A673 (cell line): ENCODE measurements at regions not wholly inside any gene's neighbourhood (a gene's known extent, or its start where the extent isn't known, plus 50 kb on each side); places are given as distances from the start of the nearest gene placed in this dataset.

Experiments used
- BruUV-seq: library from RNA; stranded (reverse); fragments of 400-500 nt; replicated peaks from 2 replicates; lab custom pipeline; 2021; lab: Mats Ljungman, UMichigan
- CTCF ChIA-PET: fragments of 300-600 bp; sonication (Branson Sonifier 250); formaldehyde crosslinking; loops from one replicate; lab custom pipeline; 2022; ENCODE audit warnings: antibody characterized with exemption; lab: Charles Lee
- POLR2A ChIA-PET: fragments of 300-600 bp; sonication (Branson Sonifier 250); formaldehyde crosslinking; loops from one replicate; lab custom pipeline; 2022; ENCODE audit warnings: antibody characterized with exemption; ENCODE audit not compliant: low non-redundant PET; lab: Charles Lee
- DNase-seq: peaks from one replicate; pipeline ENCODE4 v3.0.0-alpha.2; 2015; ENCODE audit warnings: low spot score
- H3K27ac ChIP-seq: fragments of 200-600 bp; sonication (generic); 2 replicates; pipeline ENCODE4 v1.5.1; 2016; ENCODE audit warnings: mixed run types, low read depth, mild to moderate bottlenecking, mixed read lengths, antibody characterized with exemption, low read length; ENCODE audit not compliant: poor library complexity, severe bottlenecking
- H3K27me3 ChIP-seq: fragments of 200-600 bp; sonication (generic); replicated peaks from 2 replicates; pipeline ENCODE4 v1.6.1; 2017; ENCODE audit warnings: mixed run types, low read depth, mild to moderate bottlenecking, mixed read lengths, antibody characterized with exemption, low read length; ENCODE audit not compliant: insufficient read depth, poor library complexity
- H3K36me3 ChIP-seq: fragments of 200-600 bp; sonication (generic); 2 replicates; pipeline ENCODE4 v1.6.1; 2016; ENCODE audit warnings: mixed run types, mild to moderate bottlenecking, mixed read lengths, antibody characterized with exemption, low read length; ENCODE audit not compliant: insufficient read depth, poor library complexity, severe bottlenecking
- H3K4me1 ChIP-seq: fragments of 200-600 bp; sonication (generic); 2 replicates; pipeline ENCODE4 v1.6.1; 2017; ENCODE audit warnings: mixed run types, mild to moderate bottlenecking, mixed read lengths, antibody characterized with exemption, low read length; ENCODE audit not compliant: insufficient read depth, poor library complexity, severe bottlenecking
- H3K4me3 ChIP-seq: fragments of 200-600 bp; sonication (generic); 2 replicates; pipeline ENCODE4 v1.5.1; 2016; ENCODE audit warnings: low read depth, mixed run types, mild to moderate bottlenecking, mixed read lengths, low read length; ENCODE audit not compliant: poor library complexity, severe bottlenecking
- H3K9me3 ChIP-seq: fragments of 200-600 bp; sonication (generic); 2 replicates; pipeline ENCODE4 v1.6.1; 2016; ENCODE audit warnings: mixed run types, low read depth, mild to moderate bottlenecking, mixed read lengths, antibody characterized with exemption, low read length; ENCODE audit not compliant: poor library complexity, severe bottlenecking
- EZH2 ChIP-seq: fragments of 200-600 bp; sonication (generic); IDR thresholded peaks from 2 replicates; pipeline ENCODE4 v1.6.1; 2017; ENCODE audit warnings: borderline replicate concordance, low read depth, mild to moderate bottlenecking, mixed read lengths, antibody characterized with exemption, low read length; ENCODE audit not compliant: poor library complexity, severe bottlenecking
- intact Hi-C: fragments of 100-400 bp; cut with micrococcal nuclease; formaldehyde crosslinking; loops from one replicate; pipeline ENCODE4 v1.10.0; 2022; ENCODE audit not compliant: unreplicated experiment
- TF ChIP-seq, protein P1 (sequence below): fragments of 300-800, 200-600 bp; sonication (generic); conservative IDR thresholded peaks from 2 replicates; pipeline ENCODE4 v1.5.1; 2017; ENCODE audit warnings: low read depth, mild to moderate bottlenecking, antibody characterized with exemption, low read length, moderate library complexity, mixed read lengths

DNA sequence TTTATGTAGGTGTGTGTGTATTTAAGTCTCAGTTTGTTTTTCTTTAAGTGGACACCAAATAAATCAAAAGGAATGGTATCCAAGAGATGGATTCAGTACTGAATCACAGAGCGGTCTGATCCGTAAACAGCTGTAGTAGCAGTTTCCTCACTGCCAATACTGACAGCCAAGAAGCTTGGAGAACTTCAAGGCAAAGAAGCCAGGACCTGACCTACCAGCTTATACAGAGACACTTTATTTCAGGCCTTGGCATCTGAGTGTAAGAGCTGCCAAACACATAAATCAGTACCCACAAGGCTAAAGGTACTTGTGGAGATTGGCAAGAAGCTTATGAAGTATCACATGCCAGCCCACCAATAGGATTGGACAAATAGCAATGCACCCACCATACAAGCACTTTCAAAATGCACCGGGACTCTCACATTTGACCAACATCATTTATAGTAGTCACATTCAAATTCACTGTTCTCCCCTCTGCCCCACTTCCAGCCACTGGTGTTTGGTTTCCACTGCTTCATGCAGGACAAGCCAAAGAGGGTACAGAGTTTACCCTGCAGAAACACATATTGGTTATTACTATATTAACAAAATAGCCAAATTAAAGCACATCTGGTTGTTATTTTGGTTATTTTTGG is 357.9 kb downstream of the KLF12 start:
- CTCF ChIA-PET = no interaction called here
- DNase-seq = no peak
- TF ChIP-seq, protein P1, sequence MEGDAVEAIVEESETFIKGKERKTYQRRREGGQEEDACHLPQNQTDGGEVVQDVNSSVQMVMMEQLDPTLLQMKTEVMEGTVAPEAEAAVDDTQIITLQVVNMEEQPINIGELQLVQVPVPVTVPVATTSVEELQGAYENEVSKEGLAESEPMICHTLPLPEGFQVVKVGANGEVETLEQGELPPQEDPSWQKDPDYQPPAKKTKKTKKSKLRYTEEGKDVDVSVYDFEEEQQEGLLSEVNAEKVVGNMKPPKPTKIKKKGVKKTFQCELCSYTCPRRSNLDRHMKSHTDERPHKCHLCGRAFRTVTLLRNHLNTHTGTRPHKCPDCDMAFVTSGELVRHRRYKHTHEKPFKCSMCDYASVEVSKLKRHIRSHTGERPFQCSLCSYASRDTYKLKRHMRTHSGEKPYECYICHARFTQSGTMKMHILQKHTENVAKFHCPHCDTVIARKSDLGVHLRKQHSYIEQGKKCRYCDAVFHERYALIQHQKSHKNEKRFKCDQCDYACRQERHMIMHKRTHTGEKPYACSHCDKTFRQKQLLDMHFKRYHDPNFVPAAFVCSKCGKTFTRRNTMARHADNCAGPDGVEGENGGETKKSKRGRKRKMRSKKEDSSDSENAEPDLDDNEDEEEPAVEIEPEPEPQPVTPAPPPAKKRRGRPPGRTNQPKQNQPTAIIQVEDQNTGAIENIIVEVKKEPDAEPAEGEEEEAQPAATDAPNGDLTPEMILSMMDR = no peak
- no peak for TF ChIP-seq EZH2
- POLR2A ChIA-PET = no interaction called here
- Histone ChIP-seq H3K36me3 (no peaks in the 10 kb centered on the region), H3K27me3 (no peaks in the 10 kb centered on the region), H3K4me3 (no peak overlapping the region), H3K9me3 (no peaks in the 10 kb centered on the region), H3K27ac (no peak overlapping the region), H3K4me1 (peaks cover 6% of the 10 kb centered on the region)
- intact Hi-C loops = no loop called here
- no TSS peak for BruUV-seq

DNA sequence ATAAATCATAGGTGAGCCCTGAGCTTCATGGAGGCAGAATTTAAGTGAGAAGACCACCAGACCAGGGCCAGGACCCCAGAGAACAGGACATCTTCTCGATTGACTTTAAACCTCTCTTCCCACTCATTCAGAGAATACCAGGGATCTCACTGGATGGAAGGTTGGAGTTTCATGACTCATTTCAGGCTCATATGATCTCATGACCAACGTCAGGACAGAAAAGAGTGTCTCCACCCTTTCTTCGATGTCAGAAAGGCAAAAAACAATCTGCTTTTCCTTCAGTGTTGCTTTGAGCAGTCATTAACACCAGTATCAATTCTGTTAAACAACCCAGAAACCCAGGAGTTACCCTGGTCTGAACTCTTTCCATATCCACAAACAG is 361.0 kb downstream of the KLF12 start:
- Histone ChIP-seq H3K9me3 (no peaks in the 10 kb centered on the region), H3K36me3 (no peaks in the 10 kb centered on the region), H3K4me1 (peaks cover 3% of the 10 kb centered on the region), H3K4me3 (no peak overlapping the region), H3K27ac (no peak overlapping the region), H3K27me3 (no peaks in the 10 kb centered on the region)
- no peak for DNase-seq
- ChIA-PET CTCF (no interaction called here), POLR2A (no interaction called here)
- intact Hi-C loops = no loop called here
- BruUV-seq = no TSS peak
- no peak for TF ChIP-seq EZH2
- TF ChIP-seq, protein P1 = no peak

DNA sequence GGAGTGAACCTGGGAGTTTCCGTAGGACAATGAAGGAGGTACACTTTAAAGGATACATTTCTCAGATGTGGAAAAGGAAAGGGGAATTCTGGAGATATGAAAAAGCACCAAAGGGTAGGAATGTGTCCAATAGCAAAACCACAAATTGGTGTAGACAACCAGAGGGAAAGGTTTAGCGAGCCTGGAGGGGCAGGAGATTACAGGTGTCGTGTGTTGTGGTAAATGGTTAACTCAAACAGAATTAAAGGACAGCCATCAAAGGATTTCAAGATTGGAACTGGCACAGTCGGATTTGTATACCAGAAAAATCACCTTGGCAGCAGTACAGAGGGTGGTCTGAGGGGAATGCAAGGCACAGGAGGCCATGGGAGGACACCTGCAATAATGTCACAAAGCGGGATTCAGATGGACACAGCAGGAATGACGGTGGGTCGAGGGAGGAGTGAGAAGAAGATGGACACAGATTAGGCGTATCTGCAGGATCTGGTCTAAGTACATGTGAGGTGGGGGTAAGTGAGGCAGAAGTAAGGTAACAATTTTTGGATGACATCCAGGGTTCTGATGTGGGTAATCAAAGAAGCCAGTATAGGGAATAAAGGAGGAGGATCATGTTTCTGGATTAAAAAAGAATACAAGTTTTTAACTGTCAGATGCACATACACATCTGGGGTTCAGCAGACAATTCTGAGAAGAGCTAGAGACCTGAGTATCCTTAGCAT is 361.6 kb downstream of the KLF12 start:
- Histone ChIP-seq H3K4me3 (no peak overlapping the region), H3K36me3 (no peaks in the 10 kb centered on the region), H3K9me3 (no peaks in the 10 kb centered on the region), H3K4me1 (peaks cover 8% of the 10 kb centered on the region), H3K27me3 (no peaks in the 10 kb centered on the region), H3K27ac (no peak overlapping the region)
- ChIA-PET POLR2A (no interaction called here), CTCF (no interaction called here)
- BruUV-seq = no TSS peak
- no peak for DNase-seq
- intact Hi-C loops = no loop called here
- TF ChIP-seq, protein P1 = no peak
- TF ChIP-seq EZH2 = no peak
